ENCODE measurements at regions not wholly inside any gene's neighbourhood (a gene's known extent, or its start where the extent isn't known, plus 50 kb on each side); places are given as distances from the start of the nearest gene placed in this dataset.
"Not testable (repeated sequence)": the region's sequence is repeated elsewhere in the genome, so short reads cannot be mapped to it uniquely, and the experiment has no call there.

DNA sequence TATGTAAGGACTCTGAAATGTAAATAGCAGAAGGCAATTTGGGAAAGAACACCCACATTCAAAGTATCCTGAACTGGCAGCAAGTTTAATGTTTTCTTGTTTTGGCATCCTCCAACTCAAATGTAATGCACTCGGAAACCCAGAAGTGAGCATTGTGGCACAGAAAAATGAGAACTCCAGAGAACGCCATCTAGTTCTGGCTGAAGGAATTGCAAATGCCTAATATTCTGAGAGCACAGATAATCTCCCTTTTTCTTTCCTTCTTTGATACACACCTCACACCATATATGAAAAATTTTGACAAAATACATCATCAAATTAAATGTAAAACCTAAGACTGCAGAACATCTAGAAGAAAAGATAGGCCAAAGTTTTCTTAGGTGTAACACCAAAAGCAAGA is 52.1 kb downstream of the PWWP3B start:
- DNase-seq (ENCODE audit: low read depth in 3 of 3, low spot score in 2 of 3): no peak

- no peak for DNase-seq (ENCODE audit: low read depth in 3 of 3, low spot score in 2 of 3)
These were observed 75.3 kb downstream of the PWWP3B start for GRCh38 chrX:106243376-106243775.

DNA sequence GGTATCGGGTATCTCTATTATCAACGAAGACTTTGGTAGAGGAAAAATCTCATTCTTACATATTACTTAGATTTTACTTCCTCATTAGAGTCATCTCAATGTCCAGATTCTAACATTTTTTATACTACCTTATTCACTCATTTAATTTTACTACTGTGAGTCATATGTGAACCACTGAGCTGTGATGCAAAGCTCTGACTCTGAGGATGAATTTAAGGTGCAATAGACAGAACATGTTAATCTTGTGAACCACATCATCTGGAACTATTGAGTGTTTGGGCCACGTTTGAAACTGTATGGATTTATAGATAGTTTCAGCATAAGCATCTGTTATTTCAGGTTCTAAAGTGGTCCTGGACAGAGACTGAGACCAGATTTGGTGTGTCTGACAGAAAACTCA is 78.4 kb downstream of the PWWP3B start:
- no peak for DNase-seq (ENCODE audit: low read depth in 3 of 3, low spot score in 2 of 3)

DNA sequence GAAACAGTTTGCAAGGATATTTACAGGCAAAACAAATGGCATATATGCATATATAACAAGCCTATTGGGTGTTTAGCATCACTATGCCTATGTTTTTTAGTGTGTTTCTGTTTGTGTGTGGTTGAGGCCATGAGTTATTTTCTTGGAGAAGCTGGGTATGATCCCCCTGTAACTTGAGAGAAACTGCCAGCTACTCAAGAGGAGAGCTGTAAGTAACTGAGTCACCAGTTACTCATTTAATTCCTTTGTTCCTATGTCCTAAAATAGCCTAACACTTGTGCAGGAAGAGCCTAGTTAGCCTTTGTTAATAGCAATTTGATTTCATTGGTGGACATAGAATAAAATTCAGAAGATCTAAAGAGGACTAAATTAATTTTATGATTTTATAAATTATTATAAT is 79.1 kb downstream of the PWWP3B start:
- no peak for DNase-seq (ENCODE audit: low read depth in 3 of 3, low spot score in 2 of 3)

- DNase-seq (ENCODE audit: low read depth in 3 of 3, low spot score in 2 of 3): no peak
These were observed 81.7 kb downstream of the PWWP3B start for GRCh38 chrX:106249706-106250379.

- no peak for DNase-seq (ENCODE audit: low read depth in 3 of 3, low spot score in 2 of 3)
These were observed 95.7 kb downstream of the PWWP3B start for GRCh38 chrX:106263817-106264216.

DNA sequence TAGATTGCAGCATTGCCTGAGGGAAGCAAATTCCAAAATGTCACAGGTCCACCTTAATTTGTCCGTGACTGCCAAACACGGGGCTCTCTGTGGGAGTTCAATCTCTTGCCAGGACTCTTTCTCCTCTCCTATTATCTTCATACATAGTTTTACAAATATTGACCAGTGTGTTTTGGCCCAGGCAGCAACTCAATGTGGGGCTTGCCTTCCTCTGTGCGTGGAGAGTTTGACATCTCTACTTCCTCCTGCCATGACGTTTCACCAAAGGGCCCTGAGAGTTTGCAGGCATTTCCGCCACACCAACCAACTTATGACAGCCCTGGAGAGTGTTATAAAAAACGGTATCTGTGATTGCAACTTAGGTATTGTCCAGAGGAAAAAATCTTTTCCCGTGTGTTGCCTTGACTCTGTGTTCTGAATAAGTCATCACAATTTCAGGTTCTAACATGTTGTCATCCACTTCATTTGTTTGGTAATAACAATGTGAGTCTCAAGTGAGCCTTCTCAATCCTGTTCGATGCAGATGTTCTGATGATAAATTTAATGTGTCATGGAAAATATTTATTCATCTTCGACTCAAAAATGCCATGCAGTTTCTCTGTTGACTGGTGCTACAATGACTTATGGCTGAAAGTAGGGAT is 106.0 kb downstream of the PWWP3B start:
- not testable (repeated sequence) for DNase-seq (ENCODE audit: low read depth in 3 of 3, low spot score in 2 of 3)

DNA sequence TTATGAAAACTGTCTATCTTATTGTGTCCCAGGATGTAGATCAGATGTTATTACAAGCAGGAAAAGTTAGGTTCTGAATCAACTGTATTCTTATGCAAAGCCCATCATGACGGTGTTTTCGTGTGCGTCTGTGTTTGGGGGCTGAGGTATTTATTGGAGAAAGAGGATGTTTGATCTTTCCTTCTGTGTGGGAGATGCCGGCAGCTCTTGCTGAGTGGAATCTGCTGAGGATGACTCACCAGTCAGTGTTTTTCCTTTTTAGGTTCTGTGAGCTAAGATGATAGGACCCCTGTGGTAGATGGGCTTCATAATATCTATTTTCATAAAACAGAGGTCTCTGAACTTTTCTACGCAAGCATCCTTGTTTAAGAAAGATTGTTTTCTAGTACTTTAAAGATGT is 107.1 kb downstream of the PWWP3B start:
- DNase-seq (ENCODE audit: low read depth in 3 of 3, low spot score in 2 of 3): not testable (repeated sequence)

DNA sequence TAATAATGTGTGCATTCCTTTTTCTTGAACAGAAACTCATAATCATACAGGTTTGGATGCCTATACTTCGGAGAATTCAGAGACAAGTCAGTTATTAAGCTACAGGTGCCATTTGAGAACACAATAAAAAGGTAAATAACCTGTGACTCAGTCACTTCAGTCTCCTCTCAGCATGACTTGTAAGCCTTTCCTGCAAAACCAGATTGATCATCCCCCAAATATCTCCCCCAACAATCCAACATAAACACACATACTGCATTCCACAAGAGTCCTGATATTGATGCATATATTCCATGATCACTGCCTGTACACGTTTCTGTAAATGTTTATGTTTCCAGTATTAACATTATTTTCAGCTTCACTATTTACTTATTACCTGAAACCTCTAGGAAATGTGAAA is 110.8 kb downstream of the PWWP3B start:
- DNase-seq (ENCODE audit: low read depth in 3 of 3, low spot score in 2 of 3): no peak

DNA sequence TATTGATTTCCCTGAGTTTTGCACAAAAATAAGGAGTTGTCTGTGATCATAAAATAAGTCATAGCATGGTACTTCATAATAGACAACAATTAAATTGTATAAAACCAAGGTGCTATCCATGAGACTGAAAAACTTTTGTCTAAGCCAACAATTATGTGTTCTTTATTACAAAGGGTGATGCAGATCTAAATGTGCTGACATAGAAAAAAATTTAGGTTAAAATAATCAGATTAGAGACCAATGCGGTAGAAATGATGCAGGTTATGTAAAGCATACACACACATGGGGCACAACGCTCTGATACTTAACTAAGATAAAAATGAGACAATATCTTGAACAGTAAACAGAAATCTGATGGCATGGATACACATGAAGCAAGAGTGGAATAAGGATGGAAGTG is 113.3 kb downstream of the PWWP3B start:
- DNase-seq (ENCODE audit: low read depth in 3 of 3, low spot score in 2 of 3): no peak

- DNase-seq (ENCODE audit: low read depth in 3 of 3, low spot score in 2 of 3): no peak
These were observed 115.7 kb downstream of the PWWP3B start for GRCh38 chrX:106283841-106284240.

DNA sequence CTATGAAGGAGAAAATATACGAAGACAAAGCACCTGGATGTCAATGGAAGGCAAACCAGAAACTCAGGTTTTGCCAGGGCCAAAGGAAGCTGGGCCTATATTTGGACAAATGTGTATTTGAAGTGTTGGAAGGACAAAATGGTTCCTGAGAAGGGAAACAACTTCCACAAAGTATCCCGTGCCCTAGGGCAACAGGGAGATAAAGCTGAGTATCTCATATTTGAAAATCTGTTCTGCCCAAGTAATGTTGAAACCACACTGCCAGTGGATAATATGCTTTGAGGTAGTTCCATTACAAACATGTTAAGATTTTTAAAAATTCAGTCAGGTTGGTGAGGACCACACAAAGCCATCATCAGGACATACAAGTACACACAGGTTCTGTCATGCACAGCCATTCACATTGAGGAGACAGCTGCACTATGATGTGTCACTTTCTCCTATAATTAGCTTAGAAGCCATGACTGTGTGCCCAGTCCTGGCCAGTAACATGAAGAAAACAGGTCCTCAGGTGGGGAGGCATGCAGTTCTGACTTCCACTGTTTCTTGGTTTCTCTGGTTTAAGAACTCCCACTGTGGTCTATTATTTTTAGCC is 116.4 kb downstream of the PWWP3B start:
- DNase-seq (ENCODE audit: low read depth in 3 of 3, low spot score in 2 of 3): no peak

DNA sequence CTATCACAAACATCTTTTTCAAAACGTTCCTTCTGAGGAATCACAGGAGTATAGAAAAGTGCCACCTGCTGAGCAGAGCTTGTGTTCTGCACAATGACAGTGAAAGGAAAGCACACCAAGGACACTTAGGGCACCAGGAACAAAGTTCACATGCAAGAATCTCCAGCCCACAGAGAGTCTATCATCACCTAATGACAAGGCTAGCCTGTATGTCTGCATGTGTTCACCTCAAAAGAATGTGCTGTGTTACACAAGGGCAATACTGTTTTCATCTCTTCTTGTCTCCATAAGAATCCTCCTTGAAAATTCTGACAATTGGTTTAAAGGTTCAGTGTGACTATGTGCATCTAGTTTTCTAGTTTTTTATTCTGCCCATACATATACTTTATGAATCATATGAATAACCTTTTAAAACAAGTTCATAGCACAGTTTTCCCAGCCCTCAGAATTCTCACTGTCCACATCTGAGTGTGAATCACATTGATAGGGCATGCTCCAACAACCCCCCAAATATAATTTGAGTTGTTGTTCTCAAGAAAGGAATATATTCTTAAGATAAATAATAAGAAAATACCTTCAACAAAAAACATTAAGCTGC is 118.0 kb downstream of the PWWP3B start:
- DNase-seq (ENCODE audit: low read depth in 3 of 3, low spot score in 2 of 3): no peak

DNA sequence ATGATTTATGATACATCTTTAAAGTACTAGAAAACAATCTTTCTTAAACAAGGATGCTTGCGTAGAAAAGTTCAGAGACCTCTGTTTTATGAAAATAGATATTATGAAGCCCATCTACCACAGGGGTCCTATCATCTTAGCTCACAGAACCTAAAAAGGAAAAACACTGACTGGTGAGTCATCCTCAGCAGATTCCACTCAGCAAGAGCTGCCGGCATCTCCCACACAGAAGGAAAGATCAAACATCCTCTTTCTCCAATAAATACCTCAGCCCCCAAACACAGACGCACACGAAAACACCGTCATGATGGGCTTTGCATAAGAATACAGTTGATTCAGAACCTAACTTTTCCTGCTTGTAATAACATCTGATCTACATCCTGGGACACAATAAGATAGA is 122.7 kb downstream of the PWWP3B start:
- not testable (repeated sequence) for DNase-seq (ENCODE audit: low read depth in 3 of 3, low spot score in 2 of 3)

DNA sequence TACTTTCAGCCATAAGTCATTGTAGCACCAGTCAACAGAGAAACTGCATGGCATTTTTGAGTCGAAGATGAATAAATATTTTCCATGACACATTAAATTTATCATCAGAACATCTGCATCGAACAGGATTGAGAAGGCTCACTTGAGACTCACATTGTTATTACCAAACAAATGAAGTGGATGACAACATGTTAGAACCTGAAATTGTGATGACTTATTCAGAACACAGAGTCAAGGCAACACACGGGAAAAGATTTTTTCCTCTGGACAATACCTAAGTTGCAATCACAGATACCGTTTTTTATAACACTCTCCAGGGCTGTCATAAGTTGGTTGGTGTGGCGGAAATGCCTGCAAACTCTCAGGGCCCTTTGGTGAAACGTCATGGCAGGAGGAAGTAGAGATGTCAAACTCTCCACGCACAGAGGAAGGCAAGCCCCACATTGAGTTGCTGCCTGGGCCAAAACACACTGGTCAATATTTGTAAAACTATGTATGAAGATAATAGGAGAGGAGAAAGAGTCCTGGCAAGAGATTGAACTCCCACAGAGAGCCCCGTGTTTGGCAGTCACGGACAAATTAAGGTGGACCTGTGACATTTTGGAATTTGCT is 123.8 kb downstream of the PWWP3B start:
- not testable (repeated sequence) for DNase-seq (ENCODE audit: low read depth in 3 of 3, low spot score in 2 of 3)

DNA sequence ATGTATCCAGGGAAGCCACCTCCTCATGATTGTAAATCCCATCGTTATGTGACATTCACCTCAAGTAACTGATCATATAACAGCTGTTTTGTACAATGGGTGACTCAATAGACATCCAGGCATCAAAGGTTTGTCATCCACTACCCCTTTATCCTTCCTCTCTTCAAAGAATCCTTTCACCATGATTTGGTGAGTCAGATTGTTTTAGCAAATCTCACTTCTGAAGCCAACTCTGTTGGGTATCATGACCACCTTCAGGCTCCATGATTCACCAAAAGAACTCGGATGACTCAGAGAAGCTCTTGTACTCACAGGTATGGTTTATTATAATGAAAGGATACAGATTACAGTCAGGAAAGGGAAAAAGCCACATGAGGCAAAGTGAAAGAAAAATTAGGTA is 132.1 kb downstream of the PWWP3B start:
- DNase-seq (ENCODE audit: low read depth in 3 of 3, low spot score in 2 of 3): no peak

DNA sequence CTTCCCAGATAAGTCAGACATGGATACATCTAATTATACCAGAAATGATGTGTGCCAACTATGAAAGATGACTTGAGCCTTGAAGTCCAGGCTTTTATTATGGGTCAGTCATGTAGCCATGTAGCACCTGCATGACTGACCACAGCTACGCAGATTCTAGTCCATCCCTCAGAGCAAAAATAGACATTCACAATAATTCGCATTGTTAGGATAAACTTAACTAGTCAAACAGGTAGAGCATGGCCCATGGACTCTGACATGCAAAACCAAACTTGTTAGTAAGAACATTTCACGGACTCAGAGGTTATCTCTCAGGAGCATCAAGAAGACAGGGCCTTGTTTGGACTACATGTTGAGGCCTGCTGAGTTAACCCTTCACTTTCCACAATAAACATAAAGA is 132.6 kb downstream of the PWWP3B start:
- no peak for DNase-seq (ENCODE audit: low read depth in 3 of 3, low spot score in 2 of 3)

- DNase-seq (ENCODE audit: low read depth in 3 of 3, low spot score in 2 of 3): no peak
These were observed 134.2 kb downstream of the PWWP3B start for GRCh38 chrX:106302304-106302703.

DNA sequence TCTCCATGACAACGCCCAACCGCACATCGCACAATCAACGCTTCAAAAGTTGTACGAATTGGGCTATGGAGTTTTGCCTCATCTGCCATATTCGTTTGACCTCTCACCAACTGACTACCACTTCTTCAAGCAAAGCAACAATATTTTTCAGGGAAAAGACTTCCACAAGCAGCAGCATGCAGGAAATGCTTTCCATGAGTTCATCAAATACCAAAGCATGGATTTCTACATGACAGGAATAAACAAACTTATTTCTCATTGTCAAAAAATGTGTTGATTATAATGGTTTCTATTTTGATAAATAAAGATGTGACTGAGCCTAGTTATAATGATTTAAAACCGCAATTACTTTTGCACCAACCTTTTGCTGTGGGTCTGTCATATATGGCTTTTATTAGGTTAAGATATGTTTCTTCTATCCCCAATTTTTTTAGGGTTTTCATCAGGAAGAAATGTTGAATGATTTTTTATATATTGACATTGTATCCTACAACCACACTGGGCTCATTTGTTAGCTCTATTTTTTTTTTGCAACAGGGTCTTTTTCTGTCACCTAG is 138.4 kb downstream of the PWWP3B start:
- DNase-seq (ENCODE audit: low read depth in 3 of 3, low spot score in 2 of 3): no peak

DNA sequence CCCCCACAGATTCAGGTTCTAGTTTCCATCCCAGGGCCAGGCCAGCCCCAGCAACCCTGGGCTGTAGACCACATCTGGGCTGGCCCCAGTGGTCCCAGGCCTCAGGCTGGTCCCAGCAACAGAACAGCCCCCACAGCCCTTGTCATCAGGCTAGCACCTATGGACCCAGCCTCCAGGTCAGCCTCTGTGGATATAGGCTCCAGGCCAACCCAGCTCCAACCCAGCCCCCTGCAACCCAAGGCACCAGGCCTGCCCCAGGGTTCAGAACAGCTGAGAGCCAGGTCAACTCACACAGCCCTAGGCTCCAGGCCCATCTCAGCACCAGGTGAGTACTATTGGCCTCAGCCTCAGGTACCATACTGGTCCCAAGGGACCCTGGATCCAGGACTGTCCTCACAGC is 155.3 kb downstream of the PWWP3B start:
- no peak for DNase-seq (ENCODE audit: low read depth in 3 of 3, low spot score in 2 of 3)

- DNase-seq (ENCODE audit: low read depth in 3 of 3, low spot score in 2 of 3): no peak
These were observed 163.5 kb downstream of the PWWP3B start for GRCh38 chrX:106331606-106332005.

Measured in right renal cortex interstitium (tissue), 3 donors.